GM18867 (cell line): ENCODE measurements at regions not wholly inside any gene's neighbourhood (a gene's known extent, or its start where the extent isn't known, plus 50 kb on each side); places are given as distances from the start of the nearest gene placed in this dataset.
"Not testable (repeated sequence)": the region's sequence is repeated elsewhere in the genome, so short reads cannot be mapped to it uniquely, and the experiment has no call there.

Source experiments
- ATAC-seq: cut with Tn5 transposase; IDR thresholded peaks from one replicate; pipeline ENCODE4 v1.9.1; 2021; ENCODE audit warnings: mild to moderate bottlenecking, moderate library complexity; ENCODE audit not compliant: unreplicated experiment

GRCh38 chr2:106261871-106262321 is 67.8 kb upstream of the UXS1 start:
- ATAC-seq: no peak

GRCh38 chr2:106258859-106259258 is 64.8 kb upstream of the UXS1 start:
- ATAC-seq: not testable (repeated sequence)

GRCh38 chr2:106257830-106258229 is 63.7 kb upstream of the UXS1 start:
- no peak for ATAC-seq

GRCh38 chr2:106257135-106257534 is 63.0 kb upstream of the UXS1 start:
- ATAC-seq: no peak

- ATAC-seq: peak; percentile 67
These were observed 55.2 kb upstream of the UXS1 start for GRCh38 chr2:106249157-106249828.

GRCh38 chr2:106248548-106249151 is 54.5 kb upstream of the UXS1 start:
- peak; percentile 70 for ATAC-seq
